NCI-H526 treated with DMSO at 0.1 percent for 48 hours (cell line): ENCODE measurements at regions not wholly inside any gene's neighbourhood (a gene's known extent, or its start where the extent isn't known, plus 50 kb on each side); places are given as distances from the start of the nearest gene placed in this dataset.

Experiments used
- DNase-seq: peaks from one replicate; lab custom pipeline; 2025; lab: John Stamatoyannopoulos, UW

GRCh38 chr6:113512576-113512975 is 344.6 kb upstream of the MARCKS start:
- DNase-seq: no peak

GRCh38 chr6:113513086-113513485 is 344.1 kb upstream of the MARCKS start:
- DNase-seq: no peak

GRCh38 chr6:113522376-113522775 is 334.8 kb upstream of the MARCKS start:
- no peak for DNase-seq

GRCh38 chr6:113524826-113525225 is 332.3 kb upstream of the MARCKS start:
- DNase-seq: no peak

- no peak for DNase-seq
These were observed 330.6 kb upstream of the MARCKS start for GRCh38 chr6:113526553-113526952.

GRCh38 chr6:113526995-113527394 is 330.1 kb upstream of the MARCKS start:
- DNase-seq: no peak

GRCh38 chr6:113528111-113528510 is 329.0 kb upstream of the MARCKS start:
- no peak for DNase-seq

GRCh38 chr6:113529196-113529595 is 327.9 kb upstream of the MARCKS start:
- DNase-seq: no peak

GRCh38 chr6:113529879-113530278 is 327.3 kb upstream of the MARCKS start:
- no peak for DNase-seq

- no peak for DNase-seq
These were observed 326.4 kb upstream of the MARCKS start for GRCh38 chr6:113530769-113531168.

- no peak for DNase-seq
These were observed 317.9 kb upstream of the MARCKS start for GRCh38 chr6:113539202-113539601.

GRCh38 chr6:113539623-113540022 is 317.5 kb upstream of the MARCKS start:
- no peak for DNase-seq

- no peak for DNase-seq
These were observed 316.7 kb upstream of the MARCKS start for GRCh38 chr6:113540466-113540865.

- no peak for DNase-seq
These were observed 306.0 kb upstream of the MARCKS start for GRCh38 chr6:113551168-113551567.

GRCh38 chr6:113556775-113557174 is 300.4 kb upstream of the MARCKS start:
- DNase-seq: no peak

GRCh38 chr6:113558431-113558830 is 298.7 kb upstream of the MARCKS start:
- DNase-seq: no peak

GRCh38 chr6:113558966-113559365 is 298.2 kb upstream of the MARCKS start:
- DNase-seq: no peak

- no peak for DNase-seq
These were observed 296.8 kb upstream of the MARCKS start for GRCh38 chr6:113560376-113560775.

- no peak for DNase-seq
These were observed 296.2 kb upstream of the MARCKS start for GRCh38 chr6:113560908-113561307.

- no peak for DNase-seq
These were observed 294.9 kb upstream of the MARCKS start for GRCh38 chr6:113562248-113562647.

- DNase-seq: peak; percentile 88
These were observed 292.6 kb upstream of the MARCKS start for GRCh38 chr6:113564371-113565171.

- DNase-seq: no peak
These were observed 291.8 kb upstream of the MARCKS start for GRCh38 chr6:113565306-113565705.

GRCh38 chr6:113570161-113570560 is 287.0 kb upstream of the MARCKS start:
- DNase-seq: no peak

GRCh38 chr6:113570641-113571040 is 286.5 kb upstream of the MARCKS start:
- DNase-seq: no peak
